BLaER1 (cell line): ENCODE measurements at regions not wholly inside any gene's neighbourhood (a gene's known extent, or its start where the extent isn't known, plus 50 kb on each side); places are given as distances from the start of the nearest gene placed in this dataset.

Source experiments
- H3K27ac ChIP-seq: shearing (Covaris generic); formaldehyde crosslinking; 2 replicates; pipeline ENCODE4 v1.8.1; 2022
- H3K27me3 ChIP-seq: shearing (Covaris generic); formaldehyde crosslinking; 2 replicates; pipeline ENCODE4 v1.8.1; 2022
- H3K36me3 ChIP-seq: shearing (Covaris generic); formaldehyde crosslinking; 2 replicates; pipeline ENCODE4 v1.8.1; 2022
- H3K4me1 ChIP-seq: shearing (Covaris generic); formaldehyde crosslinking; 2 replicates; pipeline ENCODE4 v1.8.1; 2022
- H3K4me2 ChIP-seq: shearing (Covaris generic); formaldehyde crosslinking; 2 replicates; pipeline ENCODE4 v1.8.1; 2022
- H3K4me3 ChIP-seq: shearing (Covaris generic); formaldehyde crosslinking; 2 replicates; pipeline ENCODE4 v1.8.1; 2022
- H3K9ac ChIP-seq: shearing (Covaris generic); formaldehyde crosslinking; 2 replicates; pipeline ENCODE4 v1.8.1; 2022
- H3K9me3 ChIP-seq: shearing (Covaris generic); formaldehyde crosslinking; 2 replicates; pipeline ENCODE4 v1.8.1; 2022
- H4K20me1 ChIP-seq: shearing (Covaris generic); formaldehyde crosslinking; 2 replicates; pipeline ENCODE4 v1.8.1; 2022
- Cebpa-rat ChIP-seq: shearing (Covaris generic); IDR thresholded peaks from 2 replicates; pipeline ENCODE4 v1.8.1; 2022

GRCh38 chr15:88983861-88984429, 70.8 kb upstream of the MFGE8 start:
- Histone ChIP-seq H3K4me3 (no peak overlapping the region), H3K4me2 (no peak overlapping the region), H3K9ac (no peak overlapping the region), H3K36me3 (no peaks in the 10 kb centered on the region), H3K27ac (no peak overlapping the region), H3K9me3 (no peaks in the 10 kb centered on the region), H3K4me1 (peaks cover 17% of the 10 kb centered on the region), H4K20me1 (no peaks in the 10 kb centered on the region), H3K27me3 (no peaks in the 10 kb centered on the region)
- TF ChIP-seq Cebpa-rat = peak; percentile 27; the same call in 1 of the 2 replicates

- Histone ChIP-seq H3K9me3 (no peaks in the 10 kb centered on the region), H3K9ac (no peak overlapping the region), H3K4me3 (no peak overlapping the region), H4K20me1 (no peaks in the 10 kb centered on the region), H3K4me2 (no peak overlapping the region), H3K36me3 (no peaks in the 10 kb centered on the region), H3K27me3 (no peaks in the 10 kb centered on the region), H3K27ac (no peak overlapping the region), H3K4me1 (peaks cover 17% of the 10 kb centered on the region)
- TF ChIP-seq Cebpa-rat = no peak
Observed at GRCh38 chr15:88985547-88986393, 72.6 kb upstream of the MFGE8 start.

GRCh38 chr15:88986949-88987590, 73.9 kb upstream of the MFGE8 start:
- Histone ChIP-seq H3K27ac (no peak overlapping the region), H3K4me2 (no peak overlapping the region), H3K4me1 (peaks cover 15% of the 10 kb centered on the region)

GRCh38 chr15:88987591-88987933, 74.4 kb upstream of the MFGE8 start:
- Histone ChIP-seq H3K9ac (no peak overlapping the region), H3K4me3 (no peak overlapping the region), H3K27ac (no peak overlapping the region), H3K4me2 (no peak overlapping the region), H3K36me3 (no peaks in the 10 kb centered on the region), H3K9me3 (no peaks in the 10 kb centered on the region), H3K4me1 (peaks cover 10% of the 10 kb centered on the region), H3K27me3 (no peaks in the 10 kb centered on the region), H4K20me1 (no peaks in the 10 kb centered on the region)
- TF ChIP-seq Cebpa-rat = no peak

More at GRCh38 chr15:88986949-88987590, 73.9 kb upstream of the MFGE8 start:
- no peaks in the 10 kb centered on the region for H3K36me3 ChIP-seq
- no peaks in the 10 kb centered on the region for H4K20me1 ChIP-seq
- no peaks in the 10 kb centered on the region for H3K9me3 ChIP-seq
- no peak overlapping the region for H3K9ac ChIP-seq
- no peak for TF ChIP-seq Cebpa-rat
- H3K27me3 ChIP-seq = no peaks in the 10 kb centered on the region
- no peak overlapping the region for H3K4me3 ChIP-seq

GRCh38 chr15:88987934-88988671, 74.9 kb upstream of the MFGE8 start:
- no peaks in the 10 kb centered on the region for H3K9me3 ChIP-seq
- TF ChIP-seq Cebpa-rat = no peak
- H3K36me3 ChIP-seq = no peaks in the 10 kb centered on the region
- no peak overlapping the region for H3K27ac ChIP-seq
- no peaks in the 10 kb centered on the region for H3K27me3 ChIP-seq
- H3K9ac ChIP-seq = no peak overlapping the region
- H4K20me1 ChIP-seq = no peaks in the 10 kb centered on the region
- no peak overlapping the region for H3K4me2 ChIP-seq
- no peak overlapping the region for H3K4me3 ChIP-seq
- H3K4me1 ChIP-seq = peaks cover 4% of the 10 kb centered on the region

- Histone ChIP-seq H4K20me1 (no peaks in the 10 kb centered on the region), H3K9ac (no peak overlapping the region), H3K27ac (no peak overlapping the region), H3K4me1 (no peaks in the 10 kb centered on the region), H3K9me3 (no peaks in the 10 kb centered on the region), H3K36me3 (no peaks in the 10 kb centered on the region), H3K4me2 (no peak overlapping the region), H3K27me3 (no peaks in the 10 kb centered on the region), H3K4me3 (no peak overlapping the region)
- TF ChIP-seq Cebpa-rat = no peak
Observed at GRCh38 chr15:88989578-88989977, 76.4 kb upstream of the MFGE8 start.

- H3K4me1 ChIP-seq = no peaks in the 10 kb centered on the region
- H3K4me2 ChIP-seq = no peak overlapping the region
- H3K27ac ChIP-seq = no peak overlapping the region
Observed at GRCh38 chr15:88990185-88990679, 77.1 kb upstream of the MFGE8 start.

GRCh38 chr15:88992216-88992615, 79.0 kb upstream of the MFGE8 start:
- Histone ChIP-seq H3K36me3 (no peaks in the 10 kb centered on the region), H3K27ac (no peak overlapping the region), H4K20me1 (no peaks in the 10 kb centered on the region), H3K9me3 (no peaks in the 10 kb centered on the region), H3K4me3 (no peak overlapping the region), H3K9ac (no peak overlapping the region), H3K4me1 (no peaks in the 10 kb centered on the region), H3K27me3 (no peaks in the 10 kb centered on the region), H3K4me2 (no peak overlapping the region)
- no peak for TF ChIP-seq Cebpa-rat

More at GRCh38 chr15:88990185-88990679, 77.1 kb upstream of the MFGE8 start:
- TF ChIP-seq Cebpa-rat = no peak
- H3K27me3 ChIP-seq = no peaks in the 10 kb centered on the region
- no peak overlapping the region for H3K9ac ChIP-seq
- no peaks in the 10 kb centered on the region for H4K20me1 ChIP-seq
- no peaks in the 10 kb centered on the region for H3K9me3 ChIP-seq
- H3K36me3 ChIP-seq = no peaks in the 10 kb centered on the region
- no peak overlapping the region for H3K4me3 ChIP-seq

- no peaks in the 10 kb centered on the region for H3K9me3 ChIP-seq
- H3K4me2 ChIP-seq = no peak overlapping the region
- TF ChIP-seq Cebpa-rat = no peak
- H3K4me1 ChIP-seq = no peaks in the 10 kb centered on the region
- no peak overlapping the region for H3K4me3 ChIP-seq
- no peak overlapping the region for H3K9ac ChIP-seq
- H3K27ac ChIP-seq = no peak overlapping the region
- H3K36me3 ChIP-seq = no peaks in the 10 kb centered on the region
- H4K20me1 ChIP-seq = no peaks in the 10 kb centered on the region
- no peaks in the 10 kb centered on the region for H3K27me3 ChIP-seq
Observed at GRCh38 chr15:88992912-88993376, 79.8 kb upstream of the MFGE8 start.
